ENCODE measurements at regions not wholly inside any gene's neighbourhood (a gene's known extent, or its start where the extent isn't known, plus 50 kb on each side); places are given as distances from the start of the nearest gene placed in this dataset.
"Not testable (repeated sequence)": the region's sequence is repeated elsewhere in the genome, so short reads cannot be mapped to it uniquely, and the experiment has no call there.

DNA sequence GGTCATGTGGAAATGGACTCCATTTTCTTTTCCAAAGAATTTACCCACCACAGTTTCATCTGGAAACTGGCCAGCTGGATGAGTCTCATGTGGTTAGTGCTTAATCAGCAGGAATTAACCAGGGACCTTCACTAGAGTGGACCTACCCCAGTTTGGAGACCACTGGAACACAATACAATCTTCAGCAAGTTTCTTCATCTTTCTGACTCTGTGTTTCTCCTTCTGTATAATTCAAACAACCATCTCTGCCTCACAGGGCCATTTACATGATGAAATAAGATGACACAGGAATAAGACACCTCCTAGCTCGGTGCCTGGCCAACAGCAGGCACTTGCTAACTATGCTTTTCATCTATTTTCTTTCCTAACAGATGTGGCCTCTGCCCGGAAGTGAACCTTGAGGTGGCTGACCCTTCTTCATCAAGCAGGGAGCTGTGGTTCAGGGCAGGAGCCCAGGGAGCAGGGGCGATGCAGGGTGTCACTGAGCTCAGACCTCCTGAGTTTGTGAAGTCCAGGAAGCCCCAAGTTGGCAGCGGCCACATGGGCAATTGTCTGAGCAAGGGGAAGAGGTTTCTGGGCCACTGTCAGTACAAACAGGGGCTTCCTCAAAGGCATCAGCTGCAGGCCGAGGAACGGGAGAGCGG is 98.8 kb downstream of the SOD2 start:
- DNase-seq (ENCODE audit: low spot score), result no peak

DNA sequence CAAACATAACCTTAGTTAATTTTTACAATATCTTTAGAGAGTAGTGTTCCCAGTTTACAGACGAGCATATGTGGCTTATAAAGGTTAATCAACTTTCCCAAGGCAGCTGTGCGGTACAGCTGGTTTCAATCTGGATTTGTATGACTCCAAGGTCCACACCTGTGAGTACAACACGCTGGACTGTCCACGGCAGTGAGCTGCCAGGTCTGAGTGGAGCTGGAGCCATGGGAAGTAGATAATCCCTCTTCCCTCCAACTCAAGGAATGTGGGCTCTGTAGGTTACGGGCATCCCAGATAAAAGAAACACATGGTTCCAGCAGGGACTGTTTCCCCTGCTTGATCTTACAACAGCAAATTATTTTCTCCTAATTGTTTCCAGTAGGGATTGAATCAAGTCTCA is 102.2 kb downstream of the SOD2 start:
- no peak for DNase-seq (ENCODE audit: low spot score)

DNA sequence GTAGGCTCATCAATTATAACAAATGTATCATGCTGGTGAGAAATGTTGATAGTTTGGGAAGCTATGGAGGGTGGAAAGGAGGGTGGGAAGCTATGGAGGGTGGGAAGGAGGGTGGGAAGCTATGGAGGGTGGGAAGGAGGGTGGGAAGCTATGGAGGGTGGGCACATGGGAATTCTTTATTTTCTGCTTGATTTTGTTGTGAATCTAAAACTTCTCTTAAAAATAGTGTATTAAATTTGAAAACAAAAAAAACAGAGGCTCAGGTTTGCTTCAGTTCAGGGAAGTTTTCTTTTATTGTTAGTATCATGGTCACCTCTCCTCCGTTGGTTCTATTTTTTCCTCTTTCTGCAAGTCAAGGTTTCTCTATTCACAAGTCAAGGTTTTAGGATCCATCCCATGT is 106.4 kb downstream of the SOD2 start:
- no peak for DNase-seq (ENCODE audit: low spot score)

DNA sequence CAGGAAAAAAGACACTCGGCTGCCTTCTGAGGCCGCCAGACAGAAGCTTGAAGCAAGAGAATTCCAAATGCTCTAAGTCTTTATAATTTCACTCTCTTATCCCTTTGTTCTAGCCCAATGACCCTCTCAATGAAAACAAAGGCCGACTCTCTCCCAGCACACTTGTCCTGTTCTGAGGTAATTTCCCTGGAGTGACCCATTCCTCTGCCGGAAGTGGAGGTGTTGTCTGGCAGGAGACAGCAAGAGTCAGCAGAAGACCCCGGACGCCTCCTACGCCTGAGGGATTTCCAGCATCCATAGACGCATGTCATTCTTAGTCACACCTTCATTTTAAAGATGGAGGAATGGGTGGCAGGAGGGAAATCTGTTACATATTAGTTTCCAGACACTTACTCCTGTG is 110.3 kb downstream of the SOD2 start:
- DNase-seq (ENCODE audit: low spot score), result no peak

DNA sequence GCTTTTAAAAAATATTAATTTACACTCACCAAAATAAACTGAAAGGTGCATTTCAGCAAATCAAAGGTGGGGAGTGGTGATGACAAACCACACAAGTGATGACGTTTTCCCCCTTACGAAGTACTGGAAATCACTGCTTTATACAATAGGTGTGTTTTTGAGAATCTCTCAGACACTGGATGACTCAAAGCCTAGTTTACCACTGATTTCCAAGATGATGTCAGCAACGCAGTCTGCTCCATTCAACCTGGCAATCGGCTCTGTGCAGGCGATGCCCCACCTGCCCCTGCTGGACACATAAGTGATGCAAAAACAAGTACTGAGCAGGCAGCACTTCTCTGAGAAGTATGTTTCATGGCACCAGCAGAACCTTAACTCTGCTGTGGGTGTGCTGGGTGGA is 114.4 kb downstream of the SOD2 start:
- peak; percentile 23 for DNase-seq (ENCODE audit: low spot score)

DNA sequence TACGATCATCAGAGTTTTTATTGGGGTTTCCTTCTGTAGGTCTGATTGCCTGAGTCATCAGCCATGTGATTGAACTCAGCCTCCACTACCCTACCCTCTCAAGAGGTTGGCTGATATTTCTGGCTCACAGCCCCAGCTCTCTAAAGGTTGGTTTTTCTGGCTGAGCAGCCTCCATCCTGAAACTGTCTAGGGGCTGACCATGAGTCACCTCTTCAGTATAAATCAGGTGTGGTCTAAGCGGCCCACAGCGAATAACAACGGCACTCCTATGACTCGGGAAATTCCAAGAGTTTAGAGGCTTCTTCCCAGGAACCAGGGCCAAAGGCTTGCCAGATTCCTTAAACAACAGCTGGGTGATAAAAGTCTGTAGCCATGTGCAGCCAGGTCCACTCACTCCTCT is 115.5 kb downstream of the SOD2 start:
- DNase-seq (ENCODE audit: low spot score), result no peak

DNA sequence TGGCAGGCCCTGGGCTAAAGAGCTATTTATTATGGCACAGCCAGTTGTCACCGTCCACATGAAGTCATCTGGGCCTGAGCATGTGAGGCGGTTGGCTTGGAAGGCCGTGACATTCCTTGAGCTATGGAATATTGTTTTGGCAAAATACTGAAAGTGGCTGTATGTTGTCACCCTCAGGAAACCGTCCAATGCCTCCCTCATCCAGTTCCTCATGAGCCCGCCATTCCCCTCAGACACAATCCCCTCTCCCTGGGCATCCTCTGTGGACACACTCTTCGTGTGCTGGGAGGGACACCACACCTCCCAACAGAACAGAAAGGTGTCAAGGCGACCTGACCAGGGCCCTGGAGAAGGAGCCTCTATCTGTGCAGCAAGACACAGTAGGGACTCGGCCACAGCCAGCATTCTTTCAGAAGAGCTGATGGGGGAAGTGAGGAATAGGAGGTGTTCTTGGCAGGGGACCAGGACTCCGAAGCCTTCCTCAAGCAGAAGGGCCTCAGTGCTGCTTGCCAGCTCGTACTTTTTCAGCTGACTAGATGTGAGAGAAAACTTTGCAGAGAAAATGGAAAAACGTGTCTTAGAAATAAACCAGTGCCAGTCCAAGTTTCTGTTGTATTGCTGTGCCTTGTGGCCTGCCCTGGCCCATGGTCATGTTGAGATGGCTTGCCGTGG is 120.5 kb downstream of the SOD2 start:
- DNase-seq (ENCODE audit: low spot score), result no peak

DNA sequence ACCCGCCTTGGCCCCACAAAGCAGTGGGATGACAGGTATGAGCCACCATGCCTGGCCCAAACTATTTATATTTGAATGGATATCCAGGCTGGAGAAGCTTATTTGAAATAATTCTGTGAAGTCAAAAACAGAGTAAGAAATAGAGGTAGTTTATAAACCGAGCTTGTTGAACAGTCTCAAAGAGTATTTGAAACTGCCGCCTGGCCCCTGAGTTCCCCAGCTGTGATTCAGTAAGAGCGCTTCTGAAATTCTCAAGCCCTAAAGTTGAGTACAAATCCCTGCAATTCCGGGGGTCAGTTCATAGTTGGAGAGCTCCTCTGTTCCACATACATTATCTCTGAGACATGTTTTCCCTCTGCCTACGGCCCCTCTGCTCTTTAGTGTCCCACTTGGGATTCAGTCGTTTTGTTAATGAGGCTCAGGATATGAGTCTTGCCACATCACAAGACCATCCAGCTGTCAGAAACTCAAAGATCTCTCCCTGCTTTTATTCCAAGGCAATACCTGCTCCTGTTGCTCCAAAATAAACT is 127.8 kb downstream of the SOD2 start:
- DNase-seq (ENCODE audit: low spot score), result no peak

DNA sequence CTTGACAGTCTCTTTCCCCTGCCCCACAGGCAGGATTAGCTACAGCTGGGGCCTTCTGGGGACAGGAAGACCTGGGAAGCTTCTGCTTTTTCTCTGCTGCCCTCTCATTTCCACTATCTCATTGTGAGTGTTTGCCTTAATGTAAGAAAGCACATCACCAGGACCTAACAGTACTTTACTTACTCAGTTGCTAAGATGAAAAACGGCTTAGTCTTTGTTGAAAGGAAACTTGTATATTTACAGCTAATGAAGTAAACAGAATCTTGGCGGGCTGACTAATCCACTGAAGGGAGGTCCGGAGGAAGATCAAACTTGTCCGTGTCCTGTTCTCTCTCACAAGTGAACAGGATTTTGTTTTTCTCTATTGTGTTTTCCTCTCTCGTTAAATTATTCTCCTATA is 128.6 kb downstream of the SOD2 start:
- DNase-seq (ENCODE audit: low spot score), result no peak

DNA sequence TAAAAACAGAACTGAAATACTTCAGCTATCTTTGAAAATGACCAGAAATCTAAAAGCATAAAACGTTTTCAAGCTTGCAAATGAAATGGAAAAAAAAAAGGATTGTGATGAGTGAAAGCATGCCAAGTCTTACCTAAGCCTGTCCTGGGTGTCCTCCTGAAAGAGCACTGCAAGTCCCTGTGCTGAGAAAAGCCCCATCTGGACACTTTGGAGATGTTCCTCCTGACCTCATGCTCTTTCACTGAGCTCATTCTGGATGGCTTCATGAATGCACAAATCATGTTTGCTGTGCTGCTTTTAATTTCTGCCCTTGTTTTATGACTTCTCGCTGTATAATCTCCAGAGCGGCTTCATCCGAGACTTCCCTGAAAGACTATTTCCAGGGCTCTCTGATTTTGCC is 136.0 kb downstream of the SOD2 start:
- DNase-seq (ENCODE audit: low spot score), result no peak

DNA sequence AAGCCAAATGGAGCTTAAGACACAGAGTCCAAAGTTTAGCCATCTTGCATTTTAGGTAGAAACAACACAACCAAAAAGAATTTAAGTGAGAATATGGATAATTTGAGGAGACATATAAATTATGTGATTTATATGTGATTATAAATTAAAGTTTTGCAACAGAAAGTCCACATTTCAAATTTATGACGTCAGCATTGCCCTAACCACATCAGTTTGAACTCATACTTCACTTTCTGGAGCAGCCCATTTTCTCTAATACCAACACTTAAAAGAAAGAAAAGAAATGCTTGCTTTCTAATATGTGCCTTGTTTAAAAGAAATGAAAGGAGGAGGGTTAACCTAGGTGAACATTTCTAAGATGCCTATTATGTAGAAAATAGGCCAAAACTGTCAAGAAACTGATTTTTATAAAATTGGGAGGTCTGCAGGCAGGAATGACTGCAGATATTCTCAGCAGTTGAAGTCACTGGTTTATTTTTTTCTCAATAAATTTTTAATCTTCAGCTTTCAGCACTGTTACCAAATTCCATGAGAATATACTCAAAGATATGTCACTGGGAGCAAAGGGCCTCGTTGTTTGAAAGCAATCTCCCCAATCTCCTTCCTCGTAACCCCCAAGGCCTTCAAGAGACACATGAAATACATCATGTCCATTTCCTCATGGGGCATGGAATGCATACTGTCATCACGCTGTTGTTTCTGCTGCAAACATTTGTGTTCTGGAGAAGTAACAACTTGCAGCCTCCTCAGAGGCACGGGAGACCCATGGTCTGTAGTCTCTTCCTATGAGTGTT is 137.8 kb downstream of the SOD2 start:
- DNase-seq (ENCODE audit: low spot score), result no peak

DNA sequence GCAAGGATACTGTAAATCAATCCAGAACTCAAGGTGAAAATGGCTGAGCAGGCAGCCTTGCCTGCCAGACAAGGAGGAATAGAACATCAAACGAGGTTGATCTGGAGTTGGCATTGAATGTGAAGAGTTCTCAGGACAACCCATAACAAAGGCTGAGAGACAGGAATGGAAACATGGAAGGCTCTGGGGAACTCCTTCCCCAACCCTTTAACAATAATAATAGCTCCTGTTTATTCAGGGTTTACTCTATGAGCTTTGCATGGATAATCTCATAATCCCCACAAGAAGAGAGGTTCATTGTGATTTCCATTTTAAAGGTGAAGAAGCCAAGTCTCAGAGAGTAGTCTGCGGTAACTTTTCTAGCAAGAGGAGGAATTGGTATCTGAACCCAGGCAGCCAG is 151.7 kb downstream of the SOD2 start:
- DNase-seq (ENCODE audit: low spot score), result no peak

DNA sequence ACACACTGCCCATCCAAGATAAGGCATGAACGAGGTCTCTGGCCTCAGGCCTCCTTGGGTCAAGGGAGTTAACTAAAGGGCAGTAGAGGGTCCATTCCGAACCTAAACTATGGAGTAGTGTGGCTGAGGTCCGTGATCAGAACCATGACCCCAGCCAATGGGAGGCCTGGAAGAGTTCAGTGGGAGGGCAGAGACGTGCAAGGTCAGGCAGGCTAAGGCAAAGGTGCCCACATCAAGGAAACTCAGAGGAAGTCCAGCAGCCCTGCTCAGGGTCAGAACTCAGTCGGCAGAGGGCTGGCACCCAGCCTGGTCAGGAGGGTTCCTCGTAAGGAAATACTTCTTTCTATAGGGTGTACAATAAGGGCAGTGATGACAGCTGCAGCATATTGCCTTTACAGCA is 152.2 kb downstream of the SOD2 start:
- no peak for DNase-seq (ENCODE audit: low spot score)

DNA sequence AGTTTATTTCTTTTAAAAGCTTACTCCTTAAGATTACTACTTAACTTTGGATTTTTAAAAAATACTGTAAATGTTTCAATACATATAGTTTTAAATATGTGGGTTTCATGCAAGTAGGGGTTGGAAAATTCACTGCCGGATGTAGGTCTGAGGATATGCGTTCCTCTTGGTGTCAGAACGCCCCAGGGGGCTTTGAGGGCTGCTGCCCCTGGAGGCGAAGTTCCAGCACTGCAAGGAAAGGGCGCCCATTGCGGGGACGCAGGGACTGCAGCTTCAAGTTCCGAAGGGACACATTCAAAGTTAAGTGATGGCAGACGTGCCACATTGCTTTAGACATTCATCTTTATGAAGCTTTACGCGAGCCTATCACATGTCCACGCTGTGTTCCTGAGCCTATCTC is 152.9 kb downstream of the SOD2 start:
- DNase-seq (ENCODE audit: low spot score), result peak; percentile 14

DNA sequence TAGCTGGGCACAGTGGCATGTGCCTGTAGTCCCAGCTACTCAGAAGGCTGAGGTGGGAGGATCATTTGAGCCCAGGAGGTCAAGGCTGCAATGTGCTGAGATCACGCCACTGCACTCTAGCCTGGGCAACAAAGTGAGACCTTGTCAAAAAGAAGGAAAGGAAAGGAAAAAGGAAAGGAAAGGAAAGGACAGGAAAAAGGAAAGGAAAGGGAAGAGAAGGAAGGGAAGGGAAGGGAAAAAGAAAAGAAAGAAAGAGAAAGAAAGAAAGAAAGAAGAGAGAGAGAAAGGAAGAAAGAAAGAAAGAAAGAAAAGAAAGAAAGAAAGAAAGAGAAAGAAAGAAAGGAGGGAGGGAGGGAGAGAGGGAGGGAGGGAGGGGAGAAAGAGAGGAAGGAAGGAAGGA is 155.0 kb downstream of the SOD2 start:
- not testable (repeated sequence) for DNase-seq (ENCODE audit: low spot score)

DNA sequence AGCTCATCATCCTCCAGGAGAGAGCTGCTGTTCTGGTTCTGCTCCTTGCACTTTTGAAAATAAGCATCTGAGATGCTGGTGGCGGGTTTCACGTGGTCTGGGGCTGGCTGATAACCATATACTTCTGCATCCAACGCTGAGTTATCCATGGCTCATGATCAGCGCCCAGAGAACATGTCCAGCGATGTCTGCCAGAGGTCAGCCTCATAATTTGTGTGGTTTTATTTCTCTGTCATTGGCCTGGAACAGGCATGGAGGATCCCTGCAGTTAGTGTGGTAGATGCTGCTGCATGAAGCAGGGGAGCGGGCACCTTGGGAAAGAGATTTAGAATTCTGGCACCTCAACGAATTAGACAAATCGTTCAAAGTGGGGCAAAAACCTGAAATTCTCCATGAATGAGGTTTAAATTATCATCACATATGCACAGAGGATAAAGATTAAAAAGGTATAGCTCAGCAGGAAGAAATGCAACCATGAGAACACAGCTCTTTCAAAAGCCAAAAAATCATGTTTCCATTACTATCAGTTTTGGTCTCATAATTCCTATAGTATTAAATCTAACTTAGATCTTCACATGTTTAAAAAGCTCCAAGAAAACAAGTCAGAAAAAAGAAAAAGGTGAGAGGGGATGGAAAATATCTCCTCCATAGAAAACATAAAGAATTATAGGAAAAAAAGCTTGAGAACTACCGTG is 157.2 kb downstream of the SOD2 start:
- DNase-seq (ENCODE audit: low spot score), result no peak

DNA sequence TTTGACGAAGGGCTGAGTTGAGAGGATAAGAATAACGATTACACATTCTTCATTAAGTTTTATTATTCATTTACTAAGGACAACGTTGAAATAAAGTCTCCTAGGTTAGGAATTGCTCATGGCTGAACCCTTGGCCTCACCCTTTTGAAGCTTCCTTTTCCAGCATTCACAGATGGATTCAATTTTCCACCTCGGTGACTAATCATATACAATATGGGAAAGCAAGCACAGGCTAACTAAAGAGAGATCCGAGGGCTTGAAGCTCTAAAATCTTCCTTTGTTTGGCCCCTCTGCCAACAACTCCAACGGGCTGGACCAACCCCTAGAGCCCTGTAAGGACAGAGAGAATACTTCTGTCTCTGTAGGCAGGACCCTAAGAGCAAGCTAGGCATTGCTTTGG is 159.5 kb downstream of the SOD2 start:
- DNase-seq (ENCODE audit: low spot score), result no peak

DNA sequence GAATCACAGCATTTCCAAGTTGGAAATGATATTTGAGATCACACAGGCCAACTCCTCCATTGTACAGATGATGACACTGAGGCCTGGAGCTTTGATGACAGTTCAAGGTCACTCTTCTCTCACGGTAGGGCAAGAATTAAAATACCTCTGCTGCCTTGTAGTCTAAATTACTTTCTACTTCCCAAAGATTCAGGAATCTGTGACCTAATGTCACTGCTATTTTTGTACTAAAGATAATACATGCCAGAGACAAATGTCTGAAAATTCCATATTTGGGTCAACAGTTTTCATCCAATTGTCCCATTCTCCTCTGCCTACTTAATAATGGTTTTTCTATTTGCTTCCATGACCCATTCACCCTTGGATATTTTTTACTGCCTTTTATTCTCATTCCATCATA is 160.0 kb downstream of the SOD2 start:
- no peak for DNase-seq (ENCODE audit: low spot score)

DNA sequence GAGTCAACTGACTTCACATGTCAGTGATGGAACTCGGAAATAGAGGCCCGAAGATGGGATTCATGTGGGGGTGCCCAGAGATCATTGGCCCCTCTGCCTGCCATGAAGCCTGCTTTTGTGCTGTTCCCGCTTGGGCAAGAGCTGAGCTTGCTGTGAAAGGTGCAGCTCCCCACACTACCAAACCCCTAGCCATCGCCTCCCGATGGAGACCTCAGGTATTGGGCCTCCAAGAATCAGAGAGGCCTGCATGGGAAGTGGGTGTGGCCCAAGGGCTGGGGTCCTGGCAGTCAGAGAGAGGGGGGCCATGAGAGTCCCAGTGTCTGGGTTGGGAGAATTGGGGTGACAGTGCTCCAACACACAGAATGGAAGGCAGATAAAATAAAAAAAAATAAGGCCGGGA is 160.9 kb downstream of the SOD2 start:
- DNase-seq (ENCODE audit: low spot score), result no peak

DNA sequence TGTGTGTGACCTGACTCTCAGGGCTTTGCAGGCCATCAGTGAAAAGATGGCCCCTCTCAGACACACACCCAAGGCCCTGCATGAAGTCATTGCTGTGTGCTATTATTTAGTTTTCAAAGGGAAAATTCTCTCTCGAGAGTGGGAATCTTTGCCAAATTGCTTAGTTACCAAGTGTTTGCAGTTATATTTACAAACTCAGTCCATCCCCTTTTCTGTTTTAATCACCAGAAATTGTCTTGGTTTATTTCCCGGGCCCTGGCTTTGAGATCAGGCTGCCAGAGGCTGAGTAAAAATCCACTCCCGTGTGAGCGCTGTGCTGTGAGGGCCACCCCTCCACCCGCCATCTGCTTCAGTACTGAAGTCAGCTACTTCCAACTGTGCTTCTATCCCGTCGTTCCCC is 163.1 kb downstream of the SOD2 start:
- DNase-seq (ENCODE audit: low spot score), result no peak

DNA sequence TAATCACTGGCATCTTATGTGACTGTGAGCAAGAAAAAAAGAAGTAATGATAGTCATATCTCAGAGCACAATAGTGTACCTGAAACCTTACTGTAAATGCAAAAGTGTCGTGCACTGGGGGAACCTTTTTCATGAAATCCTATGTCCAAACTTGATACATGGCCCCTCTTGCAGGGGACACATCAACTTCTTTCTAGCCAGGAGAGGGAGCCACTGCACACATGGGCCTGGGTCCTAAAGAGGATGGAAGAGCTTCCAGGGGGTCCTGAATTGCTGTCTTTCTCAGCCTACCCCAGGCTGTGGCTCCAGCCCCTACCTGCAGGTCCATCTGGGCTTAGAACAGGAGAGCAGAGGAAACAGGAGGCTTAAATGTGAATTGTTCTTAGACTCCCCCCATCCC is 165.7 kb downstream of the SOD2 start:
- no peak for DNase-seq (ENCODE audit: low spot score)

DNA sequence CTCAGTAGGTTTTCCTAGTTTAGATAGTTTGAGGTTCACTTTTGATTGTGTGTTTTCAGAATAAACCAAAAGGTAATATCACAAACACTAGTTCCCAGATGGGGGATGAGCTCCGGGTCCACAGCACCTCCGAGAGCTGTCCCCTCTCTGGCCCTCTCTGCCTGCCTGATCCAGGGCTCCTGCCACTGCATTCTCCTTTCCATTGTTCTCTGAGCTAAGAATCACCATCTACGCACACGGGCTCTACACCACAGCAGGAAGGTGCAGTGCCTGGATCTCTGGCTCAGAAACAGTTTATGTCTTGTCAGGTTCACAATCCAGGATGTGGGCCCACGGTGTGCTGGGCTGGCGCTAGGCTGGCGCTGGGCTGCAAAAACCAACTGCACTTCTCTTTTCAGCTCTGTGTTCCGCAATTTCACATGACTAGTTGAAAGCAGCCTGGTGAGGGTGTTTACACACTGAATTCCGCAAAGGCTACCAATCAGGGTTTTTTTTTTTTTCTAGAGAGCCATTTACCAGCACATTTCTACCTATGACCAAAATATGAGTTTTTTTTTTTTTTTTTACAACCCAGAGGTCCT is 167.5 kb downstream of the SOD2 start:
- DNase-seq (ENCODE audit: low spot score), result no peak
